Gastroesophageal sphincter (tissue), 3 donors: ENCODE measurements at regions not wholly inside any gene's neighbourhood (a gene's known extent, or its start where the extent isn't known, plus 50 kb on each side); places are given as distances from the start of the nearest gene placed in this dataset.

Source experiments
- CTCF ChIP-seq, 4 experiments: fragments of 200-600 bp in 2 of 4; fragments of 450-650 bp in 2 of 4; sonication (generic) in 1 of 4; IDR thresholded peaks; one replicate each; pipeline ENCODE4 v1.5.1; 2017 to 2019; ENCODE audit warnings: antibody characterized with exemption in 4 of 4, mild to moderate bottlenecking in 2 of 4, moderate library complexity in 2 of 4
- EP300 ChIP-seq: sonication (generic); formaldehyde crosslinking; IDR thresholded peaks from one replicate; pipeline ENCODE4 v1.6.1; 2017; ENCODE audit warnings: antibody characterized with exemption, mild to moderate bottlenecking
- POLR2A ChIP-seq, 2 donors: fragments of 450-650 bp; IDR thresholded peaks; one replicate each; pipeline ENCODE4 v1.6.1; 2017; ENCODE audit warnings: antibody characterized with exemption in 2 of 2, mild to moderate bottlenecking in 2 of 2, moderate library complexity in 1 of 2
- POLR2AphosphoS5 ChIP-seq: sonication (generic); formaldehyde crosslinking; IDR thresholded peaks from one replicate; pipeline ENCODE4 v1.6.1; 2017; ENCODE audit warnings: antibody characterized with exemption

- TF ChIP-seq POLR2A (IDR thresholded peaks at IDR 0.05) (no peak), POLR2AphosphoS5 (no peak), EP300 (no peak), CTCF (IDR thresholded peaks at IDR 0.05) (no peak)
These were observed 288.9 kb downstream of the LRRIQ3 start for GRCh38 chr1:73909043-73909562.
